GM12891 (cell line): ENCODE measurements at regions not wholly inside any gene's neighbourhood (a gene's known extent, or its start where the extent isn't known, plus 50 kb on each side); places are given as distances from the start of the nearest gene placed in this dataset.

Source experiments
- POLR2A ChIP-seq: IDR thresholded peaks from 2 replicates; pipeline ENCODE4 v1.6.1; 2011; ENCODE audit warnings: low read depth, low read length, control low read depth
- SPI1 ChIP-seq: IDR thresholded peaks from 2 replicates; pipeline ENCODE4 v1.6.1; 2011; ENCODE audit warnings: low read depth, low read length, control low read depth
- TAF1 ChIP-seq: IDR thresholded peaks from 2 replicates; pipeline ENCODE4 v1.6.1; 2011; ENCODE audit warnings: low read depth, low read length, control low read depth

DNA sequence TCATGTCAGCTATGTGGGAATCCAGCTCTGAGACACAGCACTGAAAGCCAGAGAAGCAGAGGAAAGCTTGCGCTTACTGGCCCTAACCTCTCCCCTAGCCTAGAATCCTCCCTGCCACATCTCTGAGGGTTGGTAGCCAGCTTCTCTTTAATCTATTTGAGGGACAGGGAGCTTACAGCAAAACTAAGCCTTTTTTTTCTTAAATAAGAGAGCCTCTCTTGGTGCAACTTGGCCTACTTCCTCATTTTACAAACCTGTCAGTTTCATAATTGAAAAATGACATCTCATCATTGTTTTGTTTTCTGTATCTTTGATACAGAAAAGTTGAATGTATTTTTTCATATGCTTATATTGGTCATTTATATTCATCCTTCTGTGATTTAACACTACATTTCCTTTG lies 193.9 kb downstream of the ZNF621 start:
- no peak for TF ChIP-seq TAF1
- TF ChIP-seq POLR2A: no peak
- peak; percentile 91 for TF ChIP-seq SPI1
